A673 (cell line): ENCODE measurements at regions not wholly inside any gene's neighbourhood (a gene's known extent, or its start where the extent isn't known, plus 50 kb on each side); places are given as distances from the start of the nearest gene placed in this dataset.
"Not testable (repeated sequence)": the region's sequence is repeated elsewhere in the genome, so short reads cannot be mapped to it uniquely, and the experiment has no call there.

ENCODE experiments used
- BruUV-seq: library from RNA; stranded (reverse); fragments of 400-500 nt; replicated peaks from 2 replicates; lab custom pipeline; 2021; lab: Mats Ljungman, UMichigan
- CTCF ChIA-PET: fragments of 300-600 bp; sonication (Branson Sonifier 250); formaldehyde crosslinking; loops from one replicate; lab custom pipeline; 2022; ENCODE audit warnings: antibody characterized with exemption; lab: Charles Lee
- POLR2A ChIA-PET: fragments of 300-600 bp; sonication (Branson Sonifier 250); formaldehyde crosslinking; loops from one replicate; lab custom pipeline; 2022; ENCODE audit warnings: antibody characterized with exemption; ENCODE audit not compliant: low non-redundant PET; lab: Charles Lee
- DNase-seq: peaks from one replicate; pipeline ENCODE4 v3.0.0-alpha.2; 2015; ENCODE audit warnings: low spot score
- H3K27ac ChIP-seq: fragments of 200-600 bp; sonication (generic); 2 replicates; pipeline ENCODE4 v1.5.1; 2016; ENCODE audit warnings: mixed run types, low read depth, mild to moderate bottlenecking, mixed read lengths, antibody characterized with exemption, low read length; ENCODE audit not compliant: poor library complexity, severe bottlenecking
- H3K27me3 ChIP-seq: fragments of 200-600 bp; sonication (generic); replicated peaks from 2 replicates; pipeline ENCODE4 v1.6.1; 2017; ENCODE audit warnings: mixed run types, low read depth, mild to moderate bottlenecking, mixed read lengths, antibody characterized with exemption, low read length; ENCODE audit not compliant: insufficient read depth, poor library complexity
- H3K36me3 ChIP-seq: fragments of 200-600 bp; sonication (generic); 2 replicates; pipeline ENCODE4 v1.6.1; 2016; ENCODE audit warnings: mixed run types, mild to moderate bottlenecking, mixed read lengths, antibody characterized with exemption, low read length; ENCODE audit not compliant: insufficient read depth, poor library complexity, severe bottlenecking
- H3K4me1 ChIP-seq: fragments of 200-600 bp; sonication (generic); 2 replicates; pipeline ENCODE4 v1.6.1; 2017; ENCODE audit warnings: mixed run types, mild to moderate bottlenecking, mixed read lengths, antibody characterized with exemption, low read length; ENCODE audit not compliant: insufficient read depth, poor library complexity, severe bottlenecking
- H3K4me3 ChIP-seq: fragments of 200-600 bp; sonication (generic); 2 replicates; pipeline ENCODE4 v1.5.1; 2016; ENCODE audit warnings: low read depth, mixed run types, mild to moderate bottlenecking, mixed read lengths, low read length; ENCODE audit not compliant: poor library complexity, severe bottlenecking
- H3K9me3 ChIP-seq: fragments of 200-600 bp; sonication (generic); 2 replicates; pipeline ENCODE4 v1.6.1; 2016; ENCODE audit warnings: mixed run types, low read depth, mild to moderate bottlenecking, mixed read lengths, antibody characterized with exemption, low read length; ENCODE audit not compliant: poor library complexity, severe bottlenecking
- intact Hi-C: fragments of 100-400 bp; cut with micrococcal nuclease; formaldehyde crosslinking; loops from one replicate; pipeline ENCODE4 v1.10.0; 2022; ENCODE audit not compliant: unreplicated experiment

DNA sequence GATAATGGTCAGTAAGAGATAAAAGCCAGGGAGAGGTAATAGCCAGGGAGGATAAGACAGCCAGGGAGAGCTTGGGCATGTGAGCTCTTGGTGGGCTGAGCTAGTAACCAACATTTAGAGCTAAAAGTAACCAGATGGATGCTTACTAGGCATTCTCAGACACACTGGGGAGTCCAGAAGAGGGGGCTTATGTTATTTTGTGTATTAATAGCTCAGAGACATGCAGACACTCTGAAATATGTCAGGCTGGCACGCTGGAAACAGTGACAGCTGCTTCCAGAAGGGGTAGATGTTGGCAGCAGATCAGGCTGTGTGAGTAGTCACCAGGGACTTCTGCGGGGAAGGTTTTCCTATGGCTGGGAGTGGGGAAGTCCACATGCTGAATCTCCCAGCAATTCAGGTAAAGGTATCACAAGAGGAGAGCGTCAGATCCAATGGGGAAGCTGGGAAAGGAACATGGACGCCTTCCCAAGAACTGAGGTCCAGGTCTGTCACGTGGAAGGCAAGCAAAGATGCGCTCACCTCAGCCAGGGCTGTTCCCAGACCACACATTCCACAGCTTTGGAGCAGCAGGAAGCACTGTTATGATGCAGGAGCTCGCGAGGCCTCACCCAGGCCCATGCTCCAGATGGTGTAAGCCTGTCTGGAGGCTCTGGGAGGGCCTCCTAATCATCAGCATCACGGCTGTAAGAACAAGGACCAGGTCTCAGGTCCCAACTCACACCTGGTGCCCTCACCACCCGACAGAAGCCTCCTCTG lies 196.0 kb downstream of the ATP6V0E2 start:
- DNase-seq, H3K36me3 ChIP-seq, H3K9me3 ChIP-seq, H3K4me1 ChIP-seq, H3K27me3 ChIP-seq, BruUV-seq, H3K27ac ChIP-seq, intact Hi-C loops, H3K4me3 ChIP-seq, CTCF ChIA-PET, POLR2A ChIA-PET: not testable (repeated sequence)

DNA sequence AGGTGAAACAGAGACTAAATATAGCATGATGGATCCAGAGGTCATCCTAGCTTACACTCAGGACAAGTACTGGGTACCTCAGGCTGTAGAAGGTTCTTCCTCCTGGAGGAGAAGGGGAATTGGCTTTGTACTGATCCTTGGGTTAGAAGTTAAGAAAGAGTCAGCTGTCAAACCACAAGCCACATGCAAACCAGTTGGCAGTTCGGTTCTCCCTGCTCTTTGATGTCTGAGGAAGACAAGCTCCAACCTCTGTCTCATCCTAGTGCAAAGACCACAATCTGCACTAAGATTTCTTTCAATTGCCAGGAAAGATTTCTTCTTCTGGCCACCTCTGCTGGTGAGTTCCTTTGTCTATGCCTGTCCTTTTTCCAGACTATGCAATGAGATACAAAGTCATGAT lies 203.8 kb downstream of the ATP6V0E2 start:
- H3K4me3 ChIP-seq, H3K4me1 ChIP-seq, CTCF ChIA-PET, POLR2A ChIA-PET, DNase-seq, H3K27ac ChIP-seq, BruUV-seq, intact Hi-C loops, H3K27me3 ChIP-seq, H3K36me3 ChIP-seq, H3K9me3 ChIP-seq: not testable (repeated sequence)

- CTCF ChIA-PET, BruUV-seq, H3K4me1 ChIP-seq, H3K36me3 ChIP-seq, H3K27me3 ChIP-seq, H3K4me3 ChIP-seq, DNase-seq, H3K9me3 ChIP-seq, POLR2A ChIA-PET, H3K27ac ChIP-seq, intact Hi-C loops: not testable (repeated sequence)
Measured at GRCh38 chr7:150081865-150082264, 208.1 kb downstream of the ATP6V0E2 start.

- H3K9me3 ChIP-seq, BruUV-seq, H3K27me3 ChIP-seq, H3K4me1 ChIP-seq, CTCF ChIA-PET, DNase-seq, H3K4me3 ChIP-seq, POLR2A ChIA-PET, H3K36me3 ChIP-seq, intact Hi-C loops, H3K27ac ChIP-seq: not testable (repeated sequence)
Measured at GRCh38 chr7:150084724-150085123, 211.0 kb downstream of the ATP6V0E2 start.

GRCh38 chr7:150087478-150087877 lies 213.7 kb downstream of the ATP6V0E2 start:
- H3K9me3 ChIP-seq, H3K4me1 ChIP-seq, intact Hi-C loops, CTCF ChIA-PET, H3K27me3 ChIP-seq, H3K27ac ChIP-seq, DNase-seq, POLR2A ChIA-PET, H3K4me3 ChIP-seq, H3K36me3 ChIP-seq, BruUV-seq: not testable (repeated sequence)

DNA sequence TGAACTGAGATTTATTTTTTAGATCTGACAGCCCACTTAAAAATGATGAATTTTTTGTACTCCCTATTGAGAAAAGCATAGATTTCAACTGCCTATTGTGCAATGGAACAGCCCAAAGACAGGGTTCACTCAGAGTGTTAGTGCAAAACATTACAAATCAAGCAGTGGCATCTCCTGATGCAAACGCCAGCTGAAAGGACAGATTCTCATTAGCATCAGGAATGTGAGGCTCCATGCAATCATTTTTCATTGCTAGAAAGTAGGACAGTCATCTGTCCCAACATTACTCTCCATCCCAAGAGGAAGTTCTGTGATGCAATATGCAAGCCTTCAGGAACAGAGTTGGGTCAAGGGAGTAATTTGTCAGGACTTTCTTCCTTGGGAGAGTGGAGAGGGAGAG lies 215.4 kb downstream of the ATP6V0E2 start:
- H3K36me3 ChIP-seq, H3K27me3 ChIP-seq, H3K4me3 ChIP-seq, H3K9me3 ChIP-seq, H3K27ac ChIP-seq, BruUV-seq, H3K4me1 ChIP-seq, POLR2A ChIA-PET, intact Hi-C loops, DNase-seq, CTCF ChIA-PET: not testable (repeated sequence)

DNA sequence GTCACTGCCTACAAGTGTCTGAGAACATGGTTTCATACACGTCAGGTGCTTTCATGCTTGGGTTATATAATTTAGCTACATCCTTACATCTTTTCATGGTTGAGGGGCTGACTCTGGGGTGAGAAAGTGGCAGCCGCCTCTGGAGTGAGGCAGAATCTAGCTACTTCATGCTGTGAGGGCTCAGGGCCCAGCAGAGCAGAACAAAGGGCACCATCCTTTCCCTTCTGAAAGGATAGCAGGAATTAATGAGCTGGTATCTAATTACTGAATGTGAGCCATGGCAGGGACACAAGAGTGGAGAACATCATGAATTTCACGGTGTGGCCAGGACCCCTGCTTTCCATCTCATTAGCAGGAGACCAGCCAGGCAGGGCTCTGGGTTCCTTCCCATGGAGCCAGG lies 217.0 kb downstream of the ATP6V0E2 start:
- H3K27ac ChIP-seq, POLR2A ChIA-PET, H3K27me3 ChIP-seq, BruUV-seq, intact Hi-C loops, H3K9me3 ChIP-seq, H3K36me3 ChIP-seq, DNase-seq, H3K4me3 ChIP-seq, H3K4me1 ChIP-seq, CTCF ChIA-PET: not testable (repeated sequence)

DNA sequence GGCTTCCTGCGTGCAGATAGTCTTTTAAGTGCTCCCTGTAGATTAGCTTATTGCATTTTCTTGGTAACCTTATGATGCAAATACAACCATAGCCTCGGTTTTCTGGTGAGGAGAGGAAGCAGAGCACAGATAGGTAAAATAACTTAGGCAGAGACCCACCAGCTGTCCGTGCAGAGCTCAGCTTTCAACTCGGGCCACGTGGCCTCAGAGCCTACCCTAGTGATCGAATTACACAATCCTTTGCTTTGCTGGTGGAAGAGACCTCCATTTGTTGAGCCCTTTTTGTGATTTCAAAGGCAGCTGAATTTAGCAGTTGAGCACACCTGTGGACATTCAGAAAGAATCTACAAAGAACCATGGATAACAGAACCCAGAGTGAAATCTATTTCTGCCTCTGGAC lies 220.1 kb downstream of the ATP6V0E2 start:
- intact Hi-C loops, H3K9me3 ChIP-seq, H3K4me1 ChIP-seq, H3K27me3 ChIP-seq, CTCF ChIA-PET, DNase-seq, BruUV-seq, H3K36me3 ChIP-seq, H3K27ac ChIP-seq, POLR2A ChIA-PET, H3K4me3 ChIP-seq: not testable (repeated sequence)
